Osteoblast (primary cell): ENCODE measurements at regions not wholly inside any gene's neighbourhood (a gene's known extent, or its start where the extent isn't known, plus 50 kb on each side); places are given as distances from the start of the nearest gene placed in this dataset.
"Not testable (repeated sequence)": the region's sequence is repeated elsewhere in the genome, so short reads cannot be mapped to it uniquely, and the experiment has no call there.

Experiments
- DNase-seq: peaks from one replicate; pipeline ENCODE4 v3.0.0; 2011; ENCODE audit warnings: low spot score, mixed read lengths; ENCODE audit not compliant: insufficient read length; ENCODE audit errors: missing footprints
- H2AFZ ChIP-seq: 2 replicates; pipeline ENCODE4 v1.6.0; 2011; ENCODE audit warnings: mild to moderate bottlenecking, low read length
- H3K27ac ChIP-seq: 2 replicates; pipeline ENCODE4 v1.5.1; 2011; ENCODE audit warnings: mild to moderate bottlenecking, low read depth, low read length, moderate library complexity
- H3K27me3 ChIP-seq: 2 replicates; pipeline ENCODE4 v1.6.0; 2012; ENCODE audit warnings: mild to moderate bottlenecking, control low read depth, inconsistent platforms, low read length, moderate library complexity; ENCODE audit not compliant: insufficient read depth
- H3K36me3 ChIP-seq: 2 replicates; pipeline ENCODE4 v1.5.1; 2011; ENCODE audit warnings: mild to moderate bottlenecking, low read length, control low read depth, moderate library complexity; ENCODE audit not compliant: insufficient read depth
- H3K4me1 ChIP-seq: 2 replicates; pipeline ENCODE4 v1.5.1; 2011; ENCODE audit warnings: mild to moderate bottlenecking, low read length, control low read depth, moderate library complexity; ENCODE audit not compliant: insufficient read depth
- H3K4me2 ChIP-seq: 2 replicates; pipeline ENCODE4 v1.6.0; 2011; ENCODE audit warnings: mild to moderate bottlenecking, low read length; ENCODE audit not compliant: insufficient read depth
- H3K4me3 ChIP-seq: fragments of 200-600 bp; sonication (generic); 3 replicates; pipeline ENCODE4 v1.5.1; 2012; ENCODE audit warnings: mild to moderate bottlenecking, low read length, inconsistent platforms; ENCODE audit not compliant: insufficient read depth
- H3K79me2 ChIP-seq: 2 replicates; pipeline ENCODE4 v1.6.0; 2012; ENCODE audit warnings: mild to moderate bottlenecking, low read length, control low read depth, inconsistent platforms; ENCODE audit not compliant: insufficient read depth
- H3K9me3 ChIP-seq: 2 replicates; pipeline ENCODE4 v1.5.1; 2011; ENCODE audit warnings: low read depth, low read length, control low read depth
- H4K20me1 ChIP-seq: 2 replicates; pipeline ENCODE4 v1.6.0; 2012; ENCODE audit warnings: mild to moderate bottlenecking, low read length, control low read depth; ENCODE audit not compliant: insufficient read depth
- CTCF ChIP-seq: IDR thresholded peaks from 2 replicates; pipeline ENCODE4 v1.5.1; 2011; ENCODE audit warnings: mild to moderate bottlenecking, low read depth, low read length, moderate library complexity; ENCODE audit errors: extremely low read depth

GRCh38 chr4:132445386-132445785, 703.7 kb upstream of the PCDH10 start:
- Histone ChIP-seq H3K79me2 (no peaks in the 10 kb centered on the region), H2AFZ (no peak overlapping the region), H3K27me3 (no peaks in the 10 kb centered on the region), H3K9me3 (peaks cover 7% of the 10 kb centered on the region), H4K20me1 (no peaks in the 10 kb centered on the region), H3K36me3 (no peaks in the 10 kb centered on the region), H3K4me1 (no peaks in the 10 kb centered on the region), H3K4me3 (no peak overlapping the region), H3K27ac (no peak overlapping the region), H3K4me2 (no peak overlapping the region)
- no peak for DNase-seq
- TF ChIP-seq CTCF = no peak

DNA sequence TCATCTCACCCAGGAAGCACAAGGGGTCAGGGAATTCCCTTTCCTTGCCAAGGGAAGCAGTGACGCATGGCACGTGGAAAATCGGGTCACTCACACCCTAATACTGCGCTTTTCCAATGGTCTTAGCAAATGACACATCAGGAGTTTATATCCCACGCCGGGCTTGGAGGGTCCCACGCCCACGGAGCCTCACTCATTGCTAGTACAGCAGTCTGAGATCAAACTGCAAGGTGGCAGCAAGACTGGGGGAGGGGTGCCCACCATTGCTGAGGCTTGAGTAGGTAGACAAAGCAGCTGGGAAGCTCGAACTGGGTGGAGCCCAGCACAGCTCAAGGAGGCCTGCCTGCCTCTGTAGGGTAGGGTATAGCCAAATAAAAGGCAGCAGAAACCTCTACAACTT, 691.1 kb upstream of the PCDH10 start:
- H3K4me1 ChIP-seq, H4K20me1 ChIP-seq, H2AFZ ChIP-seq, H3K79me2 ChIP-seq, H3K9me3 ChIP-seq, H3K27me3 ChIP-seq, H3K4me2 ChIP-seq, H3K36me3 ChIP-seq, H3K4me3 ChIP-seq, H3K27ac ChIP-seq, DNase-seq: not testable (repeated sequence)

GRCh38 chr4:132479543-132479942, 669.6 kb upstream of the PCDH10 start:
- no peak for TF ChIP-seq CTCF
- Histone ChIP-seq H3K36me3 (no peaks in the 10 kb centered on the region), H2AFZ (no peak overlapping the region), H3K9me3 (no peaks in the 10 kb centered on the region), H3K27me3 (no peaks in the 10 kb centered on the region), H3K4me1 (no peaks in the 10 kb centered on the region), H3K27ac (no peak overlapping the region), H3K4me3 (no peak overlapping the region), H4K20me1 (no peaks in the 10 kb centered on the region), H3K4me2 (no peak overlapping the region), H3K79me2 (no peaks in the 10 kb centered on the region)
- no peak for DNase-seq

DNA sequence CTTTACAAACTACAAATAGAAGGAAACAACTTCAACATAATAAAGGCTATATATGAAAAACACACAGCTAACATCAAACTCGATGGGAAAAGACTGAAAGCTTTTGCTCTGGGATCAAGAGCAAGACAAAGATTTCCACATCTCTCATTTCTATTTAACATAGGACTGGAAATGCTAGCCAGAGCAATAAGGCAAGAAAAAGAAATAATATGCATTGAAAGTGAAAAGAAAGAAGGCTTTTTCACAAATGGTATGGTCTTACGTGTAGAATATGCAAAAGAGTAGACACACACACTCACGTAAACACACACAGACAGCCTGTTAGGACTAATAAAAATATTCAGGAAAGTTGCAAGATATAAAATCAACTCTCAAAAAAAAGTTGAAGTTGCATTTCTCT, 660.5 kb upstream of the PCDH10 start:
- Histone ChIP-seq H4K20me1 (no peaks in the 10 kb centered on the region), H3K4me1 (no peaks in the 10 kb centered on the region), H3K27me3 (no peaks in the 10 kb centered on the region), H3K4me3 (no peak overlapping the region), H3K27ac (no peak overlapping the region), H2AFZ (no peak overlapping the region), H3K79me2 (no peaks in the 10 kb centered on the region), H3K36me3 (no peaks in the 10 kb centered on the region), H3K4me2 (no peak overlapping the region), H3K9me3 (no peaks in the 10 kb centered on the region)
- no peak for TF ChIP-seq CTCF
- DNase-seq = no peak

DNA sequence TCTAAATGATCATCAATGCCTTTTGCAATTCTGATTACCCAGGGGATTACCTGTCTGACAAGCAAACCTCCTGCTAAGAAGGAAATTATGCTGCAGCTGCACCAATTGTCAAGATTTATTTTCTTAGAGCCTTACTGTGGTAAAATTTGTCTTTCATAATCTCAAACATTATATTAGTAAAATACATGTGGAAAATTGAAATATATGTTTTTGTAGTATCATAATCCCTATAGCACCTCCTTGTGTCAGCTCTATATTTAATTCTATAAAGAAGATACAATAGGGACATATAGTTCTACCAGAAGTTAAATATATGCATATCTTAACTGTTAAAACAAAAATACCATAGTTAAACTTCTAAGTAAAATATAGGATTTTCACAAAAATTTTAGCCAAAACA, 655.6 kb upstream of the PCDH10 start:
- Histone ChIP-seq H3K27me3 (no peaks in the 10 kb centered on the region), H3K4me2 (no peak overlapping the region), H2AFZ (no peak overlapping the region), H3K36me3 (no peaks in the 10 kb centered on the region), H4K20me1 (no peaks in the 10 kb centered on the region), H3K79me2 (no peaks in the 10 kb centered on the region), H3K9me3 (peaks cover 3% of the 10 kb centered on the region), H3K4me3 (no peak overlapping the region), H3K27ac (no peak overlapping the region), H3K4me1 (no peaks in the 10 kb centered on the region)
- no peak for TF ChIP-seq CTCF
- DNase-seq = no peak

DNA sequence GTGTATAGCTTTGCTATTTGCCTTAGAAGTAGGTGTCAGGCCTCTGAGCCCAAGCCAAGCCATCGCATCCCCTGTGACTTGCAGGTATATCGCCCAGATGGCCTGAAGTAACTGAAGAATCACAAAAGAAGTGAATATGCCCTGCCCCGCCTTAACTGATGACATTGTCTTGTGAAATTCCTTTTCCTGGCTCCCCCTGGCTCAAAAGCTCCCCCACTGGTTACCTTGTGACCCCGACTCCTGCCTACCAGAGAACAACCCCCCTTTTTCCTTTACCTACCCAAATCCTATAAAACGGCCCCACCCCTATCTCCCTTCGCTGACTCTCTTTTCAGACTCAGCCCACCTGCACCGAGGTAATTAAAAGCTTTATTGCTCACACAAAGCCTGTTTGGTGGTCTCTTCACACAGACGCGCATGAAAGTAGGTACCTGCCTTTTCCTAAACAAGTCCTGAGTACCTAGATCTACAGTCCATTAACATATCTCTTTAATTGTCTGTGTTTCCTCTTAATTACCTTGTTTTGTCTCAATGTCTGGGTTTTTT, 653.8 kb upstream of the PCDH10 start:
- not testable (repeated sequence) for H3K79me2 ChIP-seq, H3K4me2 ChIP-seq, H3K27ac ChIP-seq, DNase-seq, H3K4me1 ChIP-seq, H3K36me3 ChIP-seq, H2AFZ ChIP-seq, H4K20me1 ChIP-seq, H3K27me3 ChIP-seq, H3K9me3 ChIP-seq, H3K4me3 ChIP-seq
